Cardiac fibroblast (primary cell): ENCODE measurements at regions not wholly inside any gene's neighbourhood (a gene's known extent, or its start where the extent isn't known, plus 50 kb on each side); places are given as distances from the start of the nearest gene placed in this dataset.
A peak's percentile ranks its signal among the peaks of the same experiment; 100 is the strongest.

ENCODE experiments used
- DNase-seq, 2 donors: peaks; one replicate each; pipeline versions ENCODE4 v3.0.0 to v3.0.0-alpha.2; 2010; ENCODE audit warnings: low read depth in 2 of 2
- H3K4me3 ChIP-seq, 2 donors: replicated peaks in 1 of 2; 1 replicate in 1 of 2; 2 replicates in 1 of 2; pipeline ENCODE4 v1.5.1; 2011; ENCODE audit warnings: low read depth in 2 of 2, low read length in 2 of 2, mild to moderate bottlenecking in 2 of 2, moderate library complexity in 1 of 2
- CTCF ChIP-seq: IDR thresholded peaks from one replicate; pipeline ENCODE4 v1.5.1; 2011; ENCODE audit warnings: low read depth, mild to moderate bottlenecking, low read length, inconsistent platforms

GRCh38 chr18:57922885-57923284 lies 119.8 kb upstream of the ATP8B1 start:
- DNase-seq = no peak
- no peak overlapping the region for H3K4me3 ChIP-seq
- TF ChIP-seq CTCF = no peak

- no peak overlapping the region for H3K4me3 ChIP-seq
- no peak for TF ChIP-seq CTCF
- DNase-seq = peak; percentile 16 to 70
Observed at GRCh38 chr18:57921708-57922107, 118.6 kb upstream of the ATP8B1 start.

GRCh38 chr18:57920036-57920435 lies 116.9 kb upstream of the ATP8B1 start:
- DNase-seq = no peak
- TF ChIP-seq CTCF = no peak
- no peak overlapping the region for H3K4me3 ChIP-seq

- no peak for DNase-seq
- no peak for TF ChIP-seq CTCF
Observed at GRCh38 chr18:57918601-57919000, 115.5 kb upstream of the ATP8B1 start.

GRCh38 chr18:57916684-57917083 lies 113.6 kb upstream of the ATP8B1 start:
- DNase-seq = peak in 1 of 2 donors; percentile 8
- H3K4me3 ChIP-seq = no peak overlapping the region
- no peak for TF ChIP-seq CTCF

More at GRCh38 chr18:57918601-57919000, 115.5 kb upstream of the ATP8B1 start:
- H3K4me3 ChIP-seq = no peak overlapping the region

- no peak overlapping the region for H3K4me3 ChIP-seq
- no peak for TF ChIP-seq CTCF
- DNase-seq = peak; percentile 8 to 35
Observed at GRCh38 chr18:57915865-57916582, 112.9 kb upstream of the ATP8B1 start.

- TF ChIP-seq CTCF = no peak
- peak in 1 of 2 donors; percentile 15 for DNase-seq
- H3K4me3 ChIP-seq = no peak overlapping the region
Observed at GRCh38 chr18:57915248-57915647, 112.1 kb upstream of the ATP8B1 start.
